K562 (cell line): ENCODE measurements at regions not wholly inside any gene's neighbourhood (a gene's known extent, or its start where the extent isn't known, plus 50 kb on each side); places are given as distances from the start of the nearest gene placed in this dataset.

Experiments used
- ATAC-seq: fragments of 200-7000 bp; cut with Tn5 transposase; 3 replicates; pipeline ENCODE4 v1.9.1; 2020; ENCODE audit warnings: moderate library complexity
- BruUV-seq: library from RNA; stranded (reverse); fragments of 400-500 nt; replicated peaks from 2 replicates; lab custom pipeline; 2021; lab: Mats Ljungman, UMichigan
- CTCF ChIA-PET: fragments of 300-600 bp; formaldehyde crosslinking; extraction: SDS; loops from one replicate; lab custom pipeline; 2021; ENCODE audit warnings: low intra/inter-chr PET ratio; lab: Yijun Ruan, JAX
- POLR2A ChIA-PET: fragments of 300-600, 350-650 bp; sonication (Branson Sonifier 250); formaldehyde crosslinking; extraction: SDS; loops from one replicate; lab custom pipeline; 2021; ENCODE audit warnings: antibody characterized with exemption, inconsistent platforms; lab: Yijun Ruan, JAX
- DNase-seq, 4 experiments: peaks; one replicate each; pipeline versions ENCODE4 v3.0.0 to v3.0.0-alpha.2; 2011 to 2018; ENCODE audit warnings: low spot score in 3 of 4, mixed read lengths in 3 of 4; ENCODE audit errors: extremely low read depth in 1 of 4
- FAIRE-seq: peaks from 2 replicates; lab custom pipeline; 2011; peaks lifted over from hg19 to GRCh38; lab: Jason Lieb, UNC
- H2AFZ ChIP-seq: 2 replicates; pipeline ENCODE4 v1.6.0; 2011; ENCODE audit warnings: low read depth, low read length, control low read depth, inconsistent platforms
- H3K27ac ChIP-seq: fragments of 200-600 bp; 3 replicates; pipeline ENCODE4 v1.8.0; 2011; ENCODE audit warnings: low read depth, mild to moderate bottlenecking, control low read depth, inconsistent platforms, low read length, moderate library complexity, mixed read lengths; ENCODE audit errors: extremely low read depth
- H3K27me3 ChIP-seq, 2 experiments: fragments of 300-600 bp in 1 of 2; 2 replicates in 1 of 2; 3 replicates in 1 of 2; pipeline versions ENCODE4 v1.6.0 to v1.8.0; 2011; ENCODE audit warnings: inconsistent platforms in 2 of 2, low read length in 2 of 2, mild to moderate bottlenecking in 1 of 2, mixed read lengths in 1 of 2, moderate library complexity in 1 of 2; ENCODE audit not compliant: control insufficient read depth in 2 of 2, insufficient read depth in 2 of 2
- H3K36me3 ChIP-seq: fragments of 300-600 bp; 3 replicates; pipeline ENCODE4 v1.8.0; 2011; ENCODE audit warnings: mild to moderate bottlenecking, low read length, inconsistent platforms; ENCODE audit not compliant: control insufficient read depth, insufficient read depth
- H3K4me1 ChIP-seq, 2 experiments: fragments of 200-600 bp in 1 of 2; replicated peaks in 1 of 2; 2 replicates in 1 of 2; 3 replicates in 1 of 2; pipeline versions ENCODE4 v1.5.1 to v1.8.0; 2011; ENCODE audit warnings: inconsistent platforms in 2 of 2, low read length in 2 of 2, mild to moderate bottlenecking in 1 of 2, mixed read lengths in 1 of 2, moderate library complexity in 1 of 2; ENCODE audit not compliant: control insufficient read depth in 2 of 2, insufficient read depth in 2 of 2
- H3K4me2 ChIP-seq: 2 replicates; pipeline ENCODE4 v1.6.1; 2011; ENCODE audit warnings: low read length, control low read depth, inconsistent platforms, mixed read lengths; ENCODE audit not compliant: insufficient read depth
- H3K4me3 ChIP-seq: fragments of 200-600 bp; sonication (generic), shearing (Covaris generic); 2 replicates; pipeline ENCODE4 v1.5.1; 2016; ENCODE audit warnings: control low read depth, inconsistent platforms
- H3K79me2 ChIP-seq: fragments of 200-600 bp; 3 replicates; pipeline ENCODE4 v1.8.0; 2011; ENCODE audit warnings: low read length, inconsistent platforms; ENCODE audit not compliant: control insufficient read depth, insufficient read depth
- H3K9ac ChIP-seq, 2 experiments: 2 replicates each; pipeline versions ENCODE4 v1.6.0 to v1.6.1; 2011; ENCODE audit warnings: low read depth in 2 of 2, low read length in 2 of 2, control low read depth in 1 of 2, inconsistent platforms in 1 of 2, mild to moderate bottlenecking in 1 of 2, mixed read lengths in 1 of 2; ENCODE audit not compliant: insufficient read depth in 1 of 2
- H3K9me1 ChIP-seq: one replicate; pipeline ENCODE4 v1.6.0; 2011; ENCODE audit warnings: inconsistent platforms, mild to moderate bottlenecking, low read length, moderate library complexity; ENCODE audit not compliant: control insufficient read depth, insufficient read depth
- H3K9me3 ChIP-seq: replicated peaks from 2 replicates; pipeline ENCODE4 v1.5.1; 2011; ENCODE audit warnings: low read depth, low read length, inconsistent platforms; ENCODE audit not compliant: control insufficient read depth, insufficient read depth
- H4K20me1 ChIP-seq: replicated peaks from 2 replicates; pipeline ENCODE4 v1.6.1; 2011; ENCODE audit warnings: low read length, inconsistent platforms, mixed read lengths; ENCODE audit not compliant: control insufficient read depth, insufficient read depth
- DMBX1 ChIP-seq: fragments of 250-450 bp; sonication (Bioruptor Pico); IDR thresholded peaks from 2 replicates; pipeline ENCODE4 v1.8.0; 2022; ENCODE audit warnings: inconsistent platforms, mild to moderate bottlenecking, moderate library complexity, borderline replicate concordance
- NR2F6 ChIP-seq: fragments of 450-650 bp; formaldehyde crosslinking; IDR thresholded peaks from 2 replicates; pipeline ENCODE4 v1.4.0; 2020; ENCODE audit warnings: mild to moderate bottlenecking
- POLR2B ChIP-seq: fragments of 450-650 bp; IDR thresholded peaks from 2 replicates; pipeline ENCODE4 v1.6.1; 2018; ENCODE audit warnings: low read depth; ENCODE audit not compliant: partially characterized antibody
- SPI1 ChIP-seq: IDR thresholded peaks from 2 replicates; pipeline ENCODE4 v1.6.1; 2011; ENCODE audit warnings: low read depth, low read length, control low read depth, borderline replicate concordance
- SREBF1 ChIP-seq: fragments of 150-350 bp; IDR thresholded peaks from 2 replicates; pipeline ENCODE4 v1.6.1; 2014; ENCODE audit warnings: antibody characterized with exemption, low read depth, low read length, borderline replicate concordance
- TCFL5 ChIP-seq: fragments of 250-450 bp; sonication (Bioruptor Pico); conservative IDR thresholded peaks from 2 replicates; pipeline ENCODE4 v1.6.1; 2021; ENCODE audit warnings: mild to moderate bottlenecking, moderate library complexity, matching md5 sums
- ZEB2 ChIP-seq: fragments of 450-650 bp; IDR thresholded peaks from 2 replicates; pipeline ENCODE4 v1.6.1; 2016
- WGBS: fragments of 100-300 bp; shearing (Covaris generic); methylation state at CpG from one replicate; pipeline ENCODE4 v1.1.6; 2016; ENCODE audit warnings: low coverage, mixed read lengths; ENCODE audit not compliant: insufficient coverage; ENCODE audit errors: missing lambda C conversion rate; 5-methylcytosine and 5-hydroxymethylcytosine counted together
- in situ Hi-C: fragments of 300-500 bp; cut with MboI; formaldehyde crosslinking; loops from 4 replicates; pipeline ENCODE4 v1.15.0; 2018; ENCODE audit warnings: inconsistent platforms, mixed read lengths
- intact Hi-C: fragments of 100-400 bp; cut with micrococcal nuclease; formaldehyde crosslinking; loops from 2 replicates; pipeline ENCODE4 v1.14.2; 2022
- TF ChIP-seq, protein P1 (sequence below): fragments of 250-450 bp; sonication (Bioruptor Pico); IDR thresholded peaks from 2 replicates; pipeline ENCODE4 v1.6.1; 2021; ENCODE audit warnings: mild to moderate bottlenecking
- TF ChIP-seq, protein P2 (sequence below): fragments of 450-650 bp; formaldehyde crosslinking; IDR thresholded peaks from 2 replicates; pipeline ENCODE4 v1.4.0; 2020; ENCODE audit warnings: mild to moderate bottlenecking, moderate library complexity

DNA sequence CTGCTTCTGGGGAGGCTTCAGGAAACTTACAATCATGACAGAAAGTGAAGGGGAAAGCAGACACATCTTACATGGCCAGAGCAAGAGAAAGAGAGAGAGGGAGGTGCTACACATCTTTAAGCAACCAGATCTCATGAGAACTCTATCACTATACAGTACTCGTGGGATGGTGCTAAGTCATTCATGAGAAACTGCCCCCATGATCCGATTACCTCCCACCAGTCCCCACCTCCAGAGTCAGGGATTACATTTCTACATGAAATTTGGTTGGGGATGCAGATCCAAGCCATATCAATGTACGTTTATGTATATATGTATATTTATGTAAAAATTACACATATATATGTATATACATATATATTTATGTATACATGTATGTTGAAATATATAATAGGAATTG is 54.4 kb upstream of the CCDC112 start (continued):
- TF ChIP-seq, protein P1, sequence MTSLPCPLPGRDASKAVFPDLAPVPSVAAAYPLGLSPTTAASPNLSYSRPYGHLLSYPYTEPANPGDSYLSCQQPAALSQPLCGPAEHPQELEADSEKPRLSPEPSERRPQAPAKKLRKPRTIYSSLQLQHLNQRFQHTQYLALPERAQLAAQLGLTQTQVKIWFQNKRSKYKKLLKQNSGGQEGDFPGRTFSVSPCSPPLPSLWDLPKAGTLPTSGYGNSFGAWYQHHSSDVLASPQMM (CRISPR knock-in tag), result no peak
- TF ChIP-seq POLR2B (no peak), SREBF1 (no peak), DMBX1 (CRISPR knock-in tag) (no peak), TCFL5 (CRISPR knock-in tag) (no peak), NR2F6 (no peak), ZEB2 (no peak), SPI1 (no peak)
- TF ChIP-seq, protein P2, sequence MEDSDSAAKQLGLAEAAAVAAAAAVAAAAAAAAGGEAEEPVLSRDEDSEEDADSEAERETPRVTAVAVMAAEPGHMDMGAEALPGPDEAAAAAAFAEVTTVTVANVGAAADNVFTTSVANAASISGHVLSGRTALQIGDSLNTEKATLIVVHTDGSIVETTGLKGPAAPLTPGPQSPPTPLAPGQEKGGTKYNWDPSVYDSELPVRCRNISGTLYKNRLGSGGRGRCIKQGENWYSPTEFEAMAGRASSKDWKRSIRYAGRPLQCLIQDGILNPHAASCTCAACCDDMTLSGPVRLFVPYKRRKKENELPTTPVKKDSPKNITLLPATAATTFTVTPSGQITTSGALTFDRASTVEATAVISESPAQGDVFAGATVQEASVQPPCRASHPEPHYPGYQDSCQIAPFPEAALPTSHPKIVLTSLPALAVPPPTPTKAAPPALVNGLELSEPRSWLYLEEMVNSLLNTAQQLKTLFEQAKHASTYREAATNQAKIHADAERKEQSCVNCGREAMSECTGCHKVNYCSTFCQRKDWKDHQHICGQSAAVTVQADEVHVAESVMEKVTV (CRISPR knock-in tag), result no peak

- Histone ChIP-seq H3K9me1 (no peaks in the 10 kb centered on the region), H4K20me1 (no peaks in the 10 kb centered on the region), H3K4me1 (peaks cover 0 to 7% of the 10 kb centered on the region in 2 experiments; a peak in 2 of 5 replicates), H3K9ac (no peak overlapping the region), H3K36me3 (no peaks in the 10 kb centered on the region), H3K79me2 (no peaks in the 10 kb centered on the region), H3K27ac (no peak overlapping the region), H3K9me3 (no peaks in the 10 kb centered on the region), H2AFZ (no peak overlapping the region), H3K4me2 (no peak overlapping the region), H3K27me3 (no peaks in the 10 kb centered on the region), H3K4me3 (no peak overlapping the region)
- DNase-seq, result peak in 1 of 4 experiments; percentile 13
- BruUV-seq, result no TSS peak
- FAIRE-seq, result no peak
- CTCF ChIA-PET, result no interaction called here
- in situ Hi-C loops, result no loop called here
- intact Hi-C loops, result no loop called here
- WGBS, result 0% methylated on average over 5 of the region's 5 CpGs
- no peak for ATAC-seq
- POLR2A ChIA-PET, result no interaction called here
These were observed 52.8 kb upstream of the CCDC112 start for GRCh38 chr5:115349001-115349817.
